ENCODE measurements at regions not wholly inside any gene's neighbourhood (a gene's known extent, or its start where the extent isn't known, plus 50 kb on each side); places are given as distances from the start of the nearest gene placed in this dataset.

DNA sequence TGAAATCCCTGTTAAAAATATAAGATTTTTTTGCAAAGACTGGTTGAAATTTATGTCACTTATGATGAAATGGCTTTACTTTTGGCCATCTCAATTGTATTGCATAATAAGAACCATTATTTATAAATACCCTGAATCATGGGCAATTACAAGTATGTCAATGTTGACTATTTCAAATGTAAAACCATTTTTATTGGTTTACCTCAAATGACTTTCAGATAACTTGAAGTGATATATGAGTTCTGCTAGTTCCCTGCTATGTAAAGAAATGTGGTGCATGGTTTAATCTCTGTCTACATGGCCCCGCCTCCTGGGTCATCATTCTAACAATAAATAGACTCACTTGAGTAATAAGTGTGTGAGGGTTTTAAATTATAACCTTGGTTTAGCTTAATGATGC, 275.6 kb upstream of the PREP start:
- no peaks in the 10 kb centered on the region for H3K79me2 ChIP-seq (ENCODE audit: control insufficient read depth, low read length)
- no peak for TF ChIP-seq EZH2phosphoT487 (IDR thresholded peaks at IDR 0.05; ENCODE audit: borderline replicate concordance, low read length)
- TF ChIP-seq, protein P1, sequence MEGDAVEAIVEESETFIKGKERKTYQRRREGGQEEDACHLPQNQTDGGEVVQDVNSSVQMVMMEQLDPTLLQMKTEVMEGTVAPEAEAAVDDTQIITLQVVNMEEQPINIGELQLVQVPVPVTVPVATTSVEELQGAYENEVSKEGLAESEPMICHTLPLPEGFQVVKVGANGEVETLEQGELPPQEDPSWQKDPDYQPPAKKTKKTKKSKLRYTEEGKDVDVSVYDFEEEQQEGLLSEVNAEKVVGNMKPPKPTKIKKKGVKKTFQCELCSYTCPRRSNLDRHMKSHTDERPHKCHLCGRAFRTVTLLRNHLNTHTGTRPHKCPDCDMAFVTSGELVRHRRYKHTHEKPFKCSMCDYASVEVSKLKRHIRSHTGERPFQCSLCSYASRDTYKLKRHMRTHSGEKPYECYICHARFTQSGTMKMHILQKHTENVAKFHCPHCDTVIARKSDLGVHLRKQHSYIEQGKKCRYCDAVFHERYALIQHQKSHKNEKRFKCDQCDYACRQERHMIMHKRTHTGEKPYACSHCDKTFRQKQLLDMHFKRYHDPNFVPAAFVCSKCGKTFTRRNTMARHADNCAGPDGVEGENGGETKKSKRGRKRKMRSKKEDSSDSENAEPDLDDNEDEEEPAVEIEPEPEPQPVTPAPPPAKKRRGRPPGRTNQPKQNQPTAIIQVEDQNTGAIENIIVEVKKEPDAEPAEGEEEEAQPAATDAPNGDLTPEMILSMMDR (IDR thresholded peaks at IDR 0.05; ENCODE audit: low read depth, low read length, poor library complexity, severe bottlenecking) = no peak
- H3K4me2 ChIP-seq (ENCODE audit: low read length) = no peak overlapping the region
- H4K20me1 ChIP-seq (ENCODE audit: control insufficient read depth, insufficient read depth, low read depth, low read length) = no peaks in the 10 kb centered on the region
- H3K4me1 ChIP-seq (ENCODE audit: control insufficient read depth, low read length) = no peaks in the 10 kb centered on the region
- H3K27me3 ChIP-seq (ENCODE audit: control insufficient read depth, low read length) = no peaks in the 10 kb centered on the region
- H3K27ac ChIP-seq (ENCODE audit: low read depth, low read length) = no peak overlapping the region
- H3K4me3 ChIP-seq (ENCODE audit: low read length) = no peak overlapping the region
- H3K36me3 ChIP-seq (ENCODE audit: control insufficient read depth, low read length) = no peaks in the 10 kb centered on the region
- no peaks in the 10 kb centered on the region for H3K9me2 ChIP-seq (replicated peaks; ENCODE audit: control insufficient read depth, low read length)
- no peaks in the 10 kb centered on the region for H3K9me3 ChIP-seq (ENCODE audit: control insufficient read depth, insufficient read depth, low read length)
- H3F3A ChIP-seq (ENCODE audit: control insufficient read depth, insufficient read depth) = no peaks in the 10 kb centered on the region

DNA sequence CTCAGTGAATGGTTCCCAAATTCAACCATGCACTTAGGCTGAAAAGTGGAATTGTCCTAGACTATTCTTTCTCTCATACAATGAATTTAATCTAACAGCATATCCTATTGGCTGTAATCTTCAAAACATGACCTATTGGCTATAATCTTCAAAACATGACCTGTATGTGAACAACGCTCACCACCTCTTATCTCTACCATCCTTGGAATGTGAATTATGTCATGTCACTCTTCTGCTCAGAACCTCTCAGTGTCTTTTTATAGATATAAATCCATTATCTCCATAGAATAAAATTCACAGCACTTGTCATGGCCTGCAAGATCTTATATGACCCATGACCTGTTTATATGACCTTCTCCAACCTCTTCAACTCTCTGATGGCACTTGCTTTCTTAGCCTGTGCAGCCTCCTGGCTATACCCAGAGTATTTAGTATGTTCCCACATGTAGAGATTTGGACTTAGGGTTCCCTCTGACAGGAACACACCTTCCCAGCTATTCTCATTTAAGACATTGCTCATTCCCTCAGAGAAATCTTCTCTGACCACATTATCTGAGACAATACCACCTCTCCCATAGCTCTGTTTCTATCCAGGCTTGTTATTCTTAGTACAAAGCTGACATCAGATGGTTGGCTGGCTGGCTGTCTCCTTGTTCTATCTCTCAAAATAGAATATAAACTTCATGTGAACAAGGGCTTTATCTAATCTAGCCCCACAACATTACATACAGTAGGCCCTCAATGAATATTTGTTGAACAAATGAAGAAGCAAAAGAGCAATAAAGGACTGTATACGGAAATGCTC, 275.0 kb upstream of the PREP start:
- Histone ChIP-seq H3K4me2 (ENCODE audit: low read length) (no peak overlapping the region), H3K36me3 (ENCODE audit: control insufficient read depth, low read length) (no peaks in the 10 kb centered on the region), H3K4me1 (ENCODE audit: control insufficient read depth, low read length) (no peaks in the 10 kb centered on the region), H3K27me3 (ENCODE audit: control insufficient read depth, low read length) (no peaks in the 10 kb centered on the region), H3K4me3 (ENCODE audit: low read length) (no peak overlapping the region), H3K27ac (ENCODE audit: low read depth, low read length) (no peak overlapping the region), H3F3A (ENCODE audit: control insufficient read depth, insufficient read depth) (no peaks in the 10 kb centered on the region), H4K20me1 (ENCODE audit: control insufficient read depth, insufficient read depth, low read depth, low read length) (no peaks in the 10 kb centered on the region), H3K9me2 (replicated peaks; ENCODE audit: control insufficient read depth, low read length) (no peaks in the 10 kb centered on the region), H3K79me2 (ENCODE audit: control insufficient read depth, low read length) (no peaks in the 10 kb centered on the region), H3K9me3 (ENCODE audit: control insufficient read depth, insufficient read depth, low read length) (no peaks in the 10 kb centered on the region)
- TF ChIP-seq EZH2phosphoT487 (IDR thresholded peaks at IDR 0.05; ENCODE audit: borderline replicate concordance, low read length) = no peak
- TF ChIP-seq, protein P1 (IDR thresholded peaks at IDR 0.05; ENCODE audit: low read depth, low read length, poor library complexity, severe bottlenecking) = no peak

DNA sequence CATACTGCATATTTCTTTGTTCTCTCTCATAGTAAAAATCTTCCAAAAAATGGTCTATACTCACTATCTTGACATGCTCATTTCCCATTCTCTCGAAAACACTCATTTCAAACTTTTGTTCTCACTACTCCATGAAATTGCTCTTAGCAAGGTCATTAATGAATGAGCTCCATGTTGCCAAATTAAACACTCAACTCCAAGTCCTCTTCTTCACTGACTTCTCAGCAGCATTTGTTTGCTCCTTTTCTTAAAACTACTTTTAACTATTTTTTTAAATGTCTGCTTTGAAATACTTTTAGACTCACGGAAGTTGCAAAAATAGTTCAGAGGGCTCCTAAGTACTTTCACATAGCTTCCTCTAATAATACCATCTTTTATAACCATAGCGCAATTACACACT, 274.0 kb upstream of the PREP start:
- no peak overlapping the region for H3K4me2 ChIP-seq (ENCODE audit: low read length)

More for the DNA sequence above, 274.0 kb upstream of the PREP start:
- Histone ChIP-seq H4K20me1 (ENCODE audit: control insufficient read depth, insufficient read depth, low read depth, low read length) (no peaks in the 10 kb centered on the region), H3K27me3 (ENCODE audit: control insufficient read depth, low read length) (no peaks in the 10 kb centered on the region), H3K79me2 (ENCODE audit: control insufficient read depth, low read length) (no peaks in the 10 kb centered on the region), H3F3A (ENCODE audit: control insufficient read depth, insufficient read depth) (no peaks in the 10 kb centered on the region), H3K36me3 (ENCODE audit: control insufficient read depth, low read length) (no peaks in the 10 kb centered on the region), H3K4me1 (ENCODE audit: control insufficient read depth, low read length) (no peaks in the 10 kb centered on the region), H3K4me3 (ENCODE audit: low read length) (no peak overlapping the region), H3K9me3 (ENCODE audit: control insufficient read depth, insufficient read depth, low read length) (no peaks in the 10 kb centered on the region), H3K27ac (ENCODE audit: low read depth, low read length) (no peak overlapping the region), H3K9me2 (replicated peaks; ENCODE audit: control insufficient read depth, low read length) (no peaks in the 10 kb centered on the region)
- TF ChIP-seq, protein P1 (IDR thresholded peaks at IDR 0.05; ENCODE audit: low read depth, low read length, poor library complexity, severe bottlenecking) = no peak
- no peak for TF ChIP-seq EZH2phosphoT487 (IDR thresholded peaks at IDR 0.05; ENCODE audit: borderline replicate concordance, low read length)

Measured in DOHH2 (cell line).